K562 (cell line): ENCODE measurements at regions not wholly inside any gene's neighbourhood (a gene's known extent, or its start where the extent isn't known, plus 50 kb on each side); places are given as distances from the start of the nearest gene placed in this dataset.

Source experiments
- BRD9 ChIP-seq: fragments of 450-650 bp; IDR thresholded peaks from 2 replicates; pipeline ENCODE4 v1.6.1; 2018; ENCODE audit warnings: low read depth; ENCODE audit not compliant: partially characterized antibody
- CREBBP ChIP-seq: IDR thresholded peaks from one replicate; pipeline ENCODE4 v1.6.1; 2012; ENCODE audit warnings: low read depth, mild to moderate bottlenecking, control low read depth, inconsistent platforms, low read length
- E2F1 ChIP-seq: sonication (generic); formaldehyde crosslinking; IDR thresholded peaks from 2 replicates; pipeline ENCODE4 v1.8.1; 2023; ENCODE audit warnings: mild to moderate bottlenecking, missing genetic modification reagents, moderate library complexity
- E2F3 ChIP-seq: fragments of 250-450 bp; sonication (Bioruptor Pico); IDR thresholded peaks from 2 replicates; pipeline ENCODE4 v1.4.0; 2020; ENCODE audit warnings: mild to moderate bottlenecking
- GTF2B ChIP-seq: IDR thresholded peaks from 2 replicates; pipeline ENCODE4 v1.6.1; 2011; ENCODE audit not compliant: insufficient read length; ENCODE audit errors: extremely low read depth
- ILF3 ChIP-seq: fragments of 450-650 bp; IDR thresholded peaks from 2 replicates; pipeline ENCODE4 v1.6.1; 2018; ENCODE audit warnings: antibody characterized with exemption, mild to moderate bottlenecking, moderate library complexity, borderline replicate concordance
- KDM2B ChIP-seq: fragments of 250-450 bp; sonication (Bioruptor Pico); IDR thresholded peaks from 2 replicates; pipeline ENCODE4 v1.8.0; 2021; ENCODE audit warnings: mild to moderate bottlenecking, moderate library complexity
- MECOM ChIP-seq: fragments of 250-450 bp; sonication (Bioruptor Pico); IDR thresholded peaks from 2 replicates; pipeline ENCODE4 v1.8.0; 2022; ENCODE audit warnings: inconsistent platforms
- NCOA4 ChIP-seq: fragments of 450-650 bp; IDR thresholded peaks from 2 replicates; pipeline ENCODE4 v1.6.1; 2018; ENCODE audit warnings: mild to moderate bottlenecking; ENCODE audit not compliant: partially characterized antibody
- NFIC ChIP-seq: fragments of 450-650 bp; IDR thresholded peaks from 2 replicates; pipeline ENCODE4 v1.6.1; 2017; ENCODE audit warnings: mild to moderate bottlenecking, inconsistent platforms
- PBX2 ChIP-seq, 2 experiments: IDR thresholded peaks in 1 of 2; conservative IDR thresholded peaks in 1 of 2; 2 replicates each; pipeline ENCODE4 v1.6.1; 2016; ENCODE audit warnings: low read depth in 2 of 2, mild to moderate bottlenecking in 1 of 2, missing compliant biosample characterization in 1 of 2, missing genetic modification characterization in 1 of 2, moderate library complexity in 1 of 2
- PML ChIP-seq: IDR thresholded peaks from 2 replicates; pipeline ENCODE4 v1.6.1; 2012; ENCODE audit warnings: low read length, inconsistent platforms
- PPARD ChIP-seq: fragments of 250-450 bp; sonication (Bioruptor Pico); IDR thresholded peaks from 2 replicates; pipeline ENCODE4 v1.8.0; 2022; ENCODE audit warnings: inconsistent platforms, mild to moderate bottlenecking, moderate library complexity
- TEAD2 ChIP-seq: fragments of 450-650 bp; IDR thresholded peaks from 2 replicates; pipeline ENCODE4 v1.6.1; 2016; ENCODE audit warnings: missing genetic modification characterization, control low read depth, missing compliant biosample characterization
- TFAM ChIP-seq: fragments of 250-450 bp; sonication (Bioruptor Pico); conservative IDR thresholded peaks from 2 replicates; pipeline ENCODE4 v1.5.0; 2021; ENCODE audit warnings: mild to moderate bottlenecking, moderate library complexity
- YBX1 ChIP-seq: fragments of 450-650 bp; IDR thresholded peaks from 2 replicates; pipeline ENCODE4 v1.7.1; 2016; ENCODE audit warnings: mild to moderate bottlenecking
- ZNF407 ChIP-seq: fragments of 450-650 bp; IDR thresholded peaks from 2 replicates; pipeline ENCODE4 v1.6.1; 2016; ENCODE audit warnings: low read depth
- ZNF507 ChIP-seq: conservative IDR thresholded peaks from 2 replicates; pipeline ENCODE4 v1.6.1; 2017; ENCODE audit warnings: missing genetic modification characterization, missing compliant biosample characterization

GRCh38 chr15:87671289-87671688 lies 585.2 kb downstream of the NTRK3 start (continued):
- TF ChIP-seq PBX2 (CRISPR knock-in tag; IDR thresholded peaks at IDR 0.05; ENCODE audit: low read depth) (peak; percentile 42; the same call in 1 of the 2 replicates), PBX2 (tag; conservative IDR thresholded peaks at IDR 0.05; ENCODE audit: low read depth) (peak; percentile 95), E2F1 (CRISPR knock-in tag) (no peak), PML (peak; percentile 96), E2F3 (CRISPR knock-in tag) (no peak), TFAM (CRISPR knock-in tag) (no peak), MECOM (CRISPR knock-in tag) (peak; percentile 48; the same call in 1 of the 2 replicates), NCOA4 (no peak), ZNF407 (no peak), GTF2B (no peak), PPARD (no peak), YBX1 (no peak), KDM2B (CRISPR knock-in tag) (no peak), NFIC (peak; percentile 92), BRD9 (no peak), TEAD2 (tag) (no peak), CREBBP (no peak), ZNF507 (tag) (no peak), ILF3 (no peak)
